ENCODE measurements at regions not wholly inside any gene's neighbourhood (a gene's known extent, or its start where the extent isn't known, plus 50 kb on each side); places are given as distances from the start of the nearest gene placed in this dataset.

- no peak for DNase-seq
- H3K4me2 ChIP-seq (ENCODE audit: low read length, poor library complexity, severe bottlenecking) = no peak overlapping the region
- no peak overlapping the region for H4K8ac ChIP-seq (ENCODE audit: low read length)
- H2BK5ac ChIP-seq (ENCODE audit: low read depth, low read length, poor library complexity, severe bottlenecking) = no peak overlapping the region
- H3K9me3 ChIP-seq (ENCODE audit: control insufficient read depth, low read length) = no peaks in the 10 kb centered on the region
- no peak overlapping the region for H3K4ac ChIP-seq (ENCODE audit: low read depth in 1 of 2, low read length in 2 of 2)
- no peak overlapping the region for H3K9ac ChIP-seq (ENCODE audit: low read length)
- H3K27me3 ChIP-seq (ENCODE audit: control insufficient read depth in 1 of 2, insufficient read depth in 1 of 2, low read length in 2 of 2) = peaks cover 0 to 21% of the 10 kb centered on the region in 2 experiments
- H2BK15ac ChIP-seq (ENCODE audit: low read depth, poor library complexity, severe bottlenecking) = no peak overlapping the region
- peaks cover 17% of the 10 kb centered on the region for H3K4me1 ChIP-seq (ENCODE audit: control insufficient read depth, insufficient read depth, low read depth, low read length)
- H3K14ac ChIP-seq (ENCODE audit: low read length in 2 of 2) = no peak overlapping the region
- H2AK5ac ChIP-seq (ENCODE audit: low read length, severe bottlenecking) = no peak overlapping the region
- 91% methylated on average over 4 of the region's 4 CpGs for WGBS
- H2BK12ac ChIP-seq (ENCODE audit: low read length in 2 of 2) = no peak overlapping the region
- no peak overlapping the region for H3K4me3 ChIP-seq (ENCODE audit: insufficient read depth in 1 of 2, low read depth in 1 of 2, low read length in 2 of 2)
- H3K18ac ChIP-seq (ENCODE audit: low read depth in 1 of 2, low read length in 2 of 2) = no peak overlapping the region
- H2BK120ac ChIP-seq (ENCODE audit: low read depth, low read length) = no peak overlapping the region
- no peak overlapping the region for H4K91ac ChIP-seq (ENCODE audit: low read length)
- H3K23ac ChIP-seq (ENCODE audit: low read length in 2 of 2) = no peak overlapping the region
- no peak overlapping the region for H2AFZ ChIP-seq (ENCODE audit: low read depth, low read length)
- H3K79me1 ChIP-seq (replicated peaks; ENCODE audit: low read length, poor library complexity, severe bottlenecking) = no peaks in the 10 kb centered on the region
- H3K27ac ChIP-seq (ENCODE audit: low read length, poor library complexity, severe bottlenecking) = no peak overlapping the region
- no peaks in the 10 kb centered on the region for H3K36me3 ChIP-seq (ENCODE audit: control insufficient read depth in 1 of 2, insufficient read depth in 2 of 2, low read depth in 1 of 2, low read length in 2 of 2)
Measured at GRCh38 chr12:30825341-30825740, 70.6 kb upstream of the CAPRIN2 start.

- no peak for DNase-seq
- H2BK120ac ChIP-seq (ENCODE audit: low read depth, low read length) = no peak overlapping the region
- H2AFZ ChIP-seq (ENCODE audit: low read depth, low read length) = no peak overlapping the region
- no peak overlapping the region for H3K4me2 ChIP-seq (ENCODE audit: low read length, poor library complexity, severe bottlenecking)
- no peaks in the 10 kb centered on the region for H3K9me3 ChIP-seq (ENCODE audit: control insufficient read depth, low read length)
- no peaks in the 10 kb centered on the region for H3K36me3 ChIP-seq (ENCODE audit: control insufficient read depth in 1 of 2, insufficient read depth in 2 of 2, low read depth in 1 of 2, low read length in 2 of 2)
- H3K18ac ChIP-seq (ENCODE audit: low read depth in 1 of 2, low read length in 2 of 2) = no peak overlapping the region
- no peak overlapping the region for H2BK12ac ChIP-seq (ENCODE audit: low read length in 2 of 2)
- no peak overlapping the region for H3K23ac ChIP-seq (ENCODE audit: low read length in 2 of 2)
- H2BK15ac ChIP-seq (ENCODE audit: low read depth, poor library complexity, severe bottlenecking) = no peak overlapping the region
- no peak overlapping the region for H4K91ac ChIP-seq (ENCODE audit: low read length)
- H3K4ac ChIP-seq (ENCODE audit: low read depth in 1 of 2, low read length in 2 of 2) = no peak overlapping the region
- H3K27ac ChIP-seq (ENCODE audit: low read length, poor library complexity, severe bottlenecking) = no peak overlapping the region
- no peak overlapping the region for H3K9ac ChIP-seq (ENCODE audit: low read length)
- H3K4me3 ChIP-seq (ENCODE audit: insufficient read depth in 1 of 2, low read depth in 1 of 2, low read length in 2 of 2) = no peak overlapping the region
- peaks cover 17% of the 10 kb centered on the region for H3K4me1 ChIP-seq (ENCODE audit: control insufficient read depth, insufficient read depth, low read depth, low read length)
- H3K27me3 ChIP-seq (ENCODE audit: control insufficient read depth in 1 of 2, insufficient read depth in 1 of 2, low read length in 2 of 2) = peaks cover 0 to 11% of the 10 kb centered on the region in 2 experiments
- H2AK5ac ChIP-seq (ENCODE audit: low read length, severe bottlenecking) = no peak overlapping the region
- no peaks in the 10 kb centered on the region for H3K79me1 ChIP-seq (replicated peaks; ENCODE audit: low read length, poor library complexity, severe bottlenecking)
- H4K8ac ChIP-seq (ENCODE audit: low read length) = no peak overlapping the region
- no peak overlapping the region for H2BK5ac ChIP-seq (ENCODE audit: low read depth, low read length, poor library complexity, severe bottlenecking)
- no peak overlapping the region for H3K14ac ChIP-seq (ENCODE audit: low read length in 2 of 2)
- whole genome bisulfite sequencing = 98% methylated on average over 5 of the region's 5 CpGs
Measured at GRCh38 chr12:30824311-30824710, 69.6 kb upstream of the CAPRIN2 start.

GRCh38 chr12:30823764-30824163, 69.0 kb upstream of the CAPRIN2 start:
- Histone ChIP-seq H3K4me2 (ENCODE audit: low read length, poor library complexity, severe bottlenecking) (no peak overlapping the region), H3K23ac (ENCODE audit: low read length in 2 of 2) (no peak overlapping the region), H3K27me3 (ENCODE audit: control insufficient read depth in 1 of 2, insufficient read depth in 1 of 2, low read length in 2 of 2) (peaks cover 0 to 7% of the 10 kb centered on the region in 2 experiments), H4K8ac (ENCODE audit: low read length) (peak overlapping the region; percentile 90), H3K4me1 (ENCODE audit: control insufficient read depth, insufficient read depth, low read depth, low read length) (peaks cover 14% of the 10 kb centered on the region), H3K4ac (ENCODE audit: low read depth in 1 of 2, low read length in 2 of 2) (no peak overlapping the region), H3K14ac (ENCODE audit: low read length in 2 of 2) (no peak overlapping the region), H3K9me3 (ENCODE audit: control insufficient read depth, low read length) (no peaks in the 10 kb centered on the region), H2AFZ (ENCODE audit: low read depth, low read length) (no peak overlapping the region), H3K27ac (ENCODE audit: low read length, poor library complexity, severe bottlenecking) (no peak overlapping the region), H4K91ac (ENCODE audit: low read length) (no peak overlapping the region), H3K79me1 (replicated peaks; ENCODE audit: low read length, poor library complexity, severe bottlenecking) (no peaks in the 10 kb centered on the region), H3K4me3 (ENCODE audit: insufficient read depth in 1 of 2, low read depth in 1 of 2, low read length in 2 of 2) (no peak overlapping the region), H3K18ac (ENCODE audit: low read depth in 1 of 2, low read length in 2 of 2) (no peak overlapping the region), H2BK120ac (ENCODE audit: low read depth, low read length) (no peak overlapping the region), H3K36me3 (ENCODE audit: control insufficient read depth in 1 of 2, insufficient read depth in 2 of 2, low read depth in 1 of 2, low read length in 2 of 2) (no peaks in the 10 kb centered on the region), H2BK5ac (ENCODE audit: low read depth, low read length, poor library complexity, severe bottlenecking) (no peak overlapping the region), H3K9ac (ENCODE audit: low read length) (peak overlapping the region; percentile 85), H2BK15ac (ENCODE audit: low read depth, poor library complexity, severe bottlenecking) (no peak overlapping the region), H2AK5ac (ENCODE audit: low read length, severe bottlenecking) (peak overlapping the region; percentile 9), H2BK12ac (ENCODE audit: low read length in 2 of 2) (no peak overlapping the region)
- no peak for DNase-seq
- 92% methylated on average over 13 of the region's 13 CpGs for WGBS

GRCh38 chr12:30823156-30823699, 68.5 kb upstream of the CAPRIN2 start:
- H3K9me3 ChIP-seq (ENCODE audit: control insufficient read depth, low read length) = no peaks in the 10 kb centered on the region
- H3K14ac ChIP-seq (ENCODE audit: low read length in 2 of 2) = no peak overlapping the region
- H3K27ac ChIP-seq (ENCODE audit: low read length, poor library complexity, severe bottlenecking) = peak overlapping the region; percentile 61
- H2BK5ac ChIP-seq (ENCODE audit: low read depth, low read length, poor library complexity, severe bottlenecking) = no peak overlapping the region
- no peak overlapping the region for H2BK12ac ChIP-seq (ENCODE audit: low read length in 2 of 2)
- H4K91ac ChIP-seq (ENCODE audit: low read length) = peak overlapping the region; percentile 36
- peak overlapping the region; percentile 85 for H3K9ac ChIP-seq (ENCODE audit: low read length)
- peak overlapping the region; percentile 86 for H3K4me2 ChIP-seq (ENCODE audit: low read length, poor library complexity, severe bottlenecking)
- H3K4me3 ChIP-seq (ENCODE audit: insufficient read depth in 1 of 2, low read depth in 1 of 2, low read length in 2 of 2) = peak overlapping the region; percentile 11 to 76
- peak; percentile 62 for DNase-seq
- 27% methylated on average over 32 of the region's 32 CpGs for WGBS
- H2BK15ac ChIP-seq (ENCODE audit: low read depth, poor library complexity, severe bottlenecking) = no peak overlapping the region
- peaks cover 11% of the 10 kb centered on the region for H3K4me1 ChIP-seq (ENCODE audit: control insufficient read depth, insufficient read depth, low read depth, low read length)
- peak overlapping the region; percentile 52 to 65 for H3K18ac ChIP-seq (ENCODE audit: low read depth in 1 of 2, low read length in 2 of 2)
- no peak overlapping the region for H3K23ac ChIP-seq (ENCODE audit: low read length in 2 of 2)
- peak overlapping the region; percentile 75 for H2AFZ ChIP-seq (ENCODE audit: low read depth, low read length)
- peak overlapping the region; percentile 39 to 60 for H3K4ac ChIP-seq (ENCODE audit: low read depth in 1 of 2, low read length in 2 of 2)
- no peaks in the 10 kb centered on the region for H3K79me1 ChIP-seq (replicated peaks; ENCODE audit: low read length, poor library complexity, severe bottlenecking)
- peak overlapping the region; percentile 94 for H4K8ac ChIP-seq (ENCODE audit: low read length)
- no peaks in the 10 kb centered on the region for H3K36me3 ChIP-seq (ENCODE audit: control insufficient read depth in 1 of 2, insufficient read depth in 2 of 2, low read depth in 1 of 2, low read length in 2 of 2)
- peak overlapping the region; percentile 9 for H2AK5ac ChIP-seq (ENCODE audit: low read length, severe bottlenecking)
- no peak overlapping the region for H2BK120ac ChIP-seq (ENCODE audit: low read depth, low read length)
- H3K27me3 ChIP-seq (ENCODE audit: control insufficient read depth in 1 of 2, insufficient read depth in 1 of 2, low read length in 2 of 2) = peaks cover 0 to 7% of the 10 kb centered on the region in 2 experiments
